ENCODE measurements at regions not wholly inside any gene's neighbourhood (a gene's known extent, or its start where the extent isn't known, plus 50 kb on each side); places are given as distances from the start of the nearest gene placed in this dataset.

- TF ChIP-seq CTCF (IDR thresholded peaks at IDR 0.05; ENCODE audit: poor library complexity) (no peak), EZH2 (IDR thresholded peaks at IDR 0.05; ENCODE audit: borderline replicate concordance) (no peak), EZH2phosphoT487 (IDR thresholded peaks at IDR 0.05; ENCODE audit: low read depth, severe bottlenecking, unreplicated experiment) (no peak)
These were observed 585.0 kb upstream of the HS6ST1 start for GRCh38 chr2:128903637-128904036.
